Testis (tissue), 2 donors: ENCODE measurements at regions not wholly inside any gene's neighbourhood (a gene's known extent, or its start where the extent isn't known, plus 50 kb on each side); places are given as distances from the start of the nearest gene placed in this dataset.

Experiments
- DNase-seq: peaks from one replicate; pipeline ENCODE4 v3.0.0-alpha.2; 2019
- H3K27ac ChIP-seq, 2 donors: fragments of 200-600 bp; sonication (generic); one replicate each; pipeline ENCODE4 v1.5.1; 2019
- H3K27me3 ChIP-seq: fragments of 200-600 bp; sonication (generic); one replicate; pipeline ENCODE4 v1.5.1; 2019
- H3K36me3 ChIP-seq: fragments of 200-600 bp; sonication (generic); one replicate; pipeline ENCODE4 v1.5.1; 2017; ENCODE audit warnings: low read depth; ENCODE audit errors: missing control alignments
- H3K4me1 ChIP-seq: fragments of 200-600 bp; sonication (generic); one replicate; pipeline ENCODE4 v1.5.1; 2019
- H3K4me3 ChIP-seq, 2 donors: fragments of 200-600 bp; sonication (generic); one replicate each; pipeline ENCODE4 v1.5.1; 2017 to 2019
- H3K9me3 ChIP-seq: fragments of 200-600 bp; sonication (generic); one replicate; pipeline ENCODE4 v1.5.1; 2017
- POLR2A ChIP-seq: fragments of 450-650 bp; IDR thresholded peaks from one replicate; pipeline ENCODE4 v1.6.1; 2017; ENCODE audit warnings: antibody characterized with exemption, mild to moderate bottlenecking, moderate library complexity
- WGBS, 2 donors: methylation state at CpG; one replicate each; pipeline ENCODE4 v1.1.5; 2018; 5-methylcytosine and 5-hydroxymethylcytosine counted together
- intact Hi-C: fragments of 100-400 bp; cut with DNase I; formaldehyde crosslinking; loops from one replicate; pipeline ENCODE4 v1.15.1; 2023; ENCODE audit warnings: low total_unique reads
- TF ChIP-seq, protein P1 (sequence below), 3 experiments: fragments of 450-650 bp in 2 of 3; fragments of 200-600 bp in 1 of 3; sonication (generic) in 1 of 3; IDR thresholded peaks; one replicate each; pipeline ENCODE4 v1.5.1; 2016 to 2019; ENCODE audit warnings: antibody characterized with exemption in 3 of 3, mild to moderate bottlenecking in 2 of 3, moderate library complexity in 1 of 3

GRCh38 chr5:116841734-116842133 lies 267.1 kb upstream of the SEMA6A start:
- Histone ChIP-seq H3K4me3 (peak overlapping the region in 1 of 2 donors; percentile 15), H3K36me3 (no peaks in the 10 kb centered on the region), H3K27ac (no peak overlapping the region), H3K27me3 (no peaks in the 10 kb centered on the region), H3K9me3 (no peaks in the 10 kb centered on the region), H3K4me1 (no peaks in the 10 kb centered on the region)
- no peak for DNase-seq
- 71 to 83% methylated on average over 11 of the region's 11 CpGs for WGBS, 2 donors
- TF ChIP-seq POLR2A: no peak
- TF ChIP-seq, protein P1, sequence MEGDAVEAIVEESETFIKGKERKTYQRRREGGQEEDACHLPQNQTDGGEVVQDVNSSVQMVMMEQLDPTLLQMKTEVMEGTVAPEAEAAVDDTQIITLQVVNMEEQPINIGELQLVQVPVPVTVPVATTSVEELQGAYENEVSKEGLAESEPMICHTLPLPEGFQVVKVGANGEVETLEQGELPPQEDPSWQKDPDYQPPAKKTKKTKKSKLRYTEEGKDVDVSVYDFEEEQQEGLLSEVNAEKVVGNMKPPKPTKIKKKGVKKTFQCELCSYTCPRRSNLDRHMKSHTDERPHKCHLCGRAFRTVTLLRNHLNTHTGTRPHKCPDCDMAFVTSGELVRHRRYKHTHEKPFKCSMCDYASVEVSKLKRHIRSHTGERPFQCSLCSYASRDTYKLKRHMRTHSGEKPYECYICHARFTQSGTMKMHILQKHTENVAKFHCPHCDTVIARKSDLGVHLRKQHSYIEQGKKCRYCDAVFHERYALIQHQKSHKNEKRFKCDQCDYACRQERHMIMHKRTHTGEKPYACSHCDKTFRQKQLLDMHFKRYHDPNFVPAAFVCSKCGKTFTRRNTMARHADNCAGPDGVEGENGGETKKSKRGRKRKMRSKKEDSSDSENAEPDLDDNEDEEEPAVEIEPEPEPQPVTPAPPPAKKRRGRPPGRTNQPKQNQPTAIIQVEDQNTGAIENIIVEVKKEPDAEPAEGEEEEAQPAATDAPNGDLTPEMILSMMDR (IDR thresholded peaks at IDR 0.05): no peak
- intact Hi-C loops: no loop called here

DNA sequence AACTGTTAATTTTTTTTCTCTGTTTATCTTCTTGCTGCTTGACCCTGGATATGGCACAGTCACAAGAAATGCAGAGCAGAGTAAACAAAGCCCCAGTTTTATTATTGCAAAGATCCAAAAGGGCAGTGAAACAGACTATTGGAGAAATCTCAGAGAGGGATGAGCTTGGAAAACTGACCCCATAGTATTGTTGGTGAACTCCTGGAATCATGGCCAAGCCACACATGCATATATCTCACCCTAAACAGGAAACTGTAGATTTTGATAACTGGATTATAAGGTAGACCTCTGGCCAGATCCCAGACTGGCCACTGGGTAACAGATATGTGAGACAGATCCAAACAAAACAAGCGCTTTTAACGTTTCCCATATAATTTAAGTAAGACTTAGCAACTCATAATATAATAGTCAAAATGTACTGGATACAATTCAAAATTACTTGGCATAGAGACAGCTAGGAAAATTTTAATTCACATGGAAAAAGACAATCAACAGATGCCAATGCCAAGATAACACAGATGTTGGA lies 263.5 kb upstream of the SEMA6A start:
- intact Hi-C loops: no loop called here
- 52 to 58% methylated on average over 2 of the region's 2 CpGs for WGBS, 2 donors

GRCh38 chr5:116834796-116835515 lies 260.3 kb upstream of the SEMA6A start:
- no peak for DNase-seq
- H3K27me3 ChIP-seq: no peaks in the 10 kb centered on the region
- intact Hi-C loops: no loop called here
- H3K27ac ChIP-seq: no peak overlapping the region
- no peaks in the 10 kb centered on the region for H3K36me3 ChIP-seq
- H3K4me1 ChIP-seq: no peaks in the 10 kb centered on the region
- no peak for TF ChIP-seq POLR2A
- TF ChIP-seq, protein P1 (IDR thresholded peaks at IDR 0.05): no peak
- WGBS, 2 donors: 75 to 77% methylated on average over 2 of the region's 2 CpGs
- no peak overlapping the region for H3K4me3 ChIP-seq
- no peaks in the 10 kb centered on the region for H3K9me3 ChIP-seq

More for the DNA sequence above, 263.5 kb upstream of the SEMA6A start:
- Histone ChIP-seq H3K36me3 (no peaks in the 10 kb centered on the region), H3K4me1 (no peaks in the 10 kb centered on the region), H3K9me3 (no peaks in the 10 kb centered on the region), H3K27me3 (no peaks in the 10 kb centered on the region), H3K4me3 (no peak overlapping the region), H3K27ac (no peak overlapping the region)
- no peak for DNase-seq
- TF ChIP-seq POLR2A: no peak
- TF ChIP-seq, protein P1 (IDR thresholded peaks at IDR 0.05): no peak

- 92% methylated on average over 4 of the region's 4 CpGs for WGBS, 2 donors
- Histone ChIP-seq H3K27ac (no peak overlapping the region), H3K4me3 (no peak overlapping the region), H3K4me1 (no peaks in the 10 kb centered on the region), H3K27me3 (no peaks in the 10 kb centered on the region), H3K9me3 (no peaks in the 10 kb centered on the region), H3K36me3 (no peaks in the 10 kb centered on the region)
- TF ChIP-seq, protein P1 (IDR thresholded peaks at IDR 0.05): no peak
- no peak for TF ChIP-seq POLR2A
- DNase-seq: no peak
- intact Hi-C loops: no loop called here
These were observed 255.5 kb upstream of the SEMA6A start for GRCh38 chr5:116830079-116830478.

GRCh38 chr5:116827078-116827477 lies 252.5 kb upstream of the SEMA6A start:
- DNase-seq: no peak
- H3K27ac ChIP-seq: no peak overlapping the region
- H3K27me3 ChIP-seq: no peaks in the 10 kb centered on the region
- H3K36me3 ChIP-seq: no peaks in the 10 kb centered on the region
- H3K4me1 ChIP-seq: no peaks in the 10 kb centered on the region
- TF ChIP-seq, protein P1 (IDR thresholded peaks at IDR 0.05): no peak
- no peak for TF ChIP-seq POLR2A
- no peak overlapping the region for H3K4me3 ChIP-seq
- intact Hi-C loops: no loop called here
- H3K9me3 ChIP-seq: no peaks in the 10 kb centered on the region
